ENCODE measurements at regions not wholly inside any gene's neighbourhood (a gene's known extent, or its start where the extent isn't known, plus 50 kb on each side); places are given as distances from the start of the nearest gene placed in this dataset.
"Not testable (repeated sequence)": the region's sequence is repeated elsewhere in the genome, so short reads cannot be mapped to it uniquely, and the experiment has no call there.

GRCh38 chr6:18527836-18528743 lies 140.9 kb downstream of the RNF144B start:
- peak; percentile 13 to 36 for DNase-seq

- no peak for DNase-seq
Measured at GRCh38 chr6:18530201-18530600, 143.1 kb downstream of the RNF144B start.

- DNase-seq, result no peak
Measured at GRCh38 chr6:18532139-18532538, 145.0 kb downstream of the RNF144B start.

GRCh38 chr6:18533793-18534192 lies 146.6 kb downstream of the RNF144B start:
- no peak for DNase-seq

- peak; percentile 9 to 43 for DNase-seq
Measured at GRCh38 chr6:18536591-18537055, 149.5 kb downstream of the RNF144B start.

GRCh38 chr6:18538315-18538714 lies 151.2 kb downstream of the RNF144B start:
- no peak for DNase-seq

GRCh38 chr6:18543051-18543450 lies 155.9 kb downstream of the RNF144B start:
- no peak for DNase-seq

- DNase-seq, result not testable (repeated sequence)
Measured at GRCh38 chr6:18545142-18545541, 158.0 kb downstream of the RNF144B start.

- no peak for DNase-seq
Measured at GRCh38 chr6:18545726-18546125, 158.6 kb downstream of the RNF144B start.

GRCh38 chr6:18550119-18550518 lies 163.0 kb downstream of the RNF144B start:
- no peak for DNase-seq

- no peak for DNase-seq
Measured at GRCh38 chr6:18551228-18551627, 164.1 kb downstream of the RNF144B start.

- DNase-seq, result no peak
Measured at GRCh38 chr6:18555750-18556149, 168.6 kb downstream of the RNF144B start.

- no peak for DNase-seq
Measured at GRCh38 chr6:18561037-18561750, 174.0 kb downstream of the RNF144B start.

- DNase-seq, result no peak
Measured at GRCh38 chr6:18562726-18563125, 175.6 kb downstream of the RNF144B start.

- no peak for DNase-seq
Measured at GRCh38 chr6:18564775-18565174, 177.6 kb downstream of the RNF144B start.

- DNase-seq, result no peak
Measured at GRCh38 chr6:18565231-18565630, 178.1 kb downstream of the RNF144B start.

- DNase-seq, result no peak
Measured at GRCh38 chr6:18567380-18567779, 180.2 kb downstream of the RNF144B start.

GRCh38 chr6:18577491-18577890 lies 190.3 kb downstream of the RNF144B start:
- no peak for DNase-seq

- no peak for DNase-seq
Measured at GRCh38 chr6:18579166-18579565, 192.0 kb downstream of the RNF144B start.

GRCh38 chr6:18579869-18580268 lies 192.7 kb downstream of the RNF144B start:
- DNase-seq, result no peak

GRCh38 chr6:18584372-18584771 lies 197.2 kb downstream of the RNF144B start:
- DNase-seq, result no peak

GRCh38 chr6:18585032-18585573 lies 198.0 kb downstream of the RNF144B start:
- no peak for DNase-seq

GRCh38 chr6:18586133-18586532 lies 199.0 kb downstream of the RNF144B start:
- DNase-seq, result no peak

Measured in NCI-H2081 (cell line).